ENCODE measurements at regions not wholly inside any gene's neighbourhood (a gene's known extent, or its start where the extent isn't known, plus 50 kb on each side); places are given as distances from the start of the nearest gene placed in this dataset.

- TF ChIP-seq, protein P1, sequence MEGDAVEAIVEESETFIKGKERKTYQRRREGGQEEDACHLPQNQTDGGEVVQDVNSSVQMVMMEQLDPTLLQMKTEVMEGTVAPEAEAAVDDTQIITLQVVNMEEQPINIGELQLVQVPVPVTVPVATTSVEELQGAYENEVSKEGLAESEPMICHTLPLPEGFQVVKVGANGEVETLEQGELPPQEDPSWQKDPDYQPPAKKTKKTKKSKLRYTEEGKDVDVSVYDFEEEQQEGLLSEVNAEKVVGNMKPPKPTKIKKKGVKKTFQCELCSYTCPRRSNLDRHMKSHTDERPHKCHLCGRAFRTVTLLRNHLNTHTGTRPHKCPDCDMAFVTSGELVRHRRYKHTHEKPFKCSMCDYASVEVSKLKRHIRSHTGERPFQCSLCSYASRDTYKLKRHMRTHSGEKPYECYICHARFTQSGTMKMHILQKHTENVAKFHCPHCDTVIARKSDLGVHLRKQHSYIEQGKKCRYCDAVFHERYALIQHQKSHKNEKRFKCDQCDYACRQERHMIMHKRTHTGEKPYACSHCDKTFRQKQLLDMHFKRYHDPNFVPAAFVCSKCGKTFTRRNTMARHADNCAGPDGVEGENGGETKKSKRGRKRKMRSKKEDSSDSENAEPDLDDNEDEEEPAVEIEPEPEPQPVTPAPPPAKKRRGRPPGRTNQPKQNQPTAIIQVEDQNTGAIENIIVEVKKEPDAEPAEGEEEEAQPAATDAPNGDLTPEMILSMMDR (tag by site-specific recombination; IDR thresholded peaks at IDR 0.05): no peak
- no peak for TF ChIP-seq SCRT2 (tag by site-specific recombination; IDR thresholded peaks at IDR 0.05)
- TF ChIP-seq ZNF302 (tag by site-specific recombination; IDR thresholded peaks at IDR 0.05; ENCODE audit: low read depth): no peak
- TF ChIP-seq, protein P2, sequence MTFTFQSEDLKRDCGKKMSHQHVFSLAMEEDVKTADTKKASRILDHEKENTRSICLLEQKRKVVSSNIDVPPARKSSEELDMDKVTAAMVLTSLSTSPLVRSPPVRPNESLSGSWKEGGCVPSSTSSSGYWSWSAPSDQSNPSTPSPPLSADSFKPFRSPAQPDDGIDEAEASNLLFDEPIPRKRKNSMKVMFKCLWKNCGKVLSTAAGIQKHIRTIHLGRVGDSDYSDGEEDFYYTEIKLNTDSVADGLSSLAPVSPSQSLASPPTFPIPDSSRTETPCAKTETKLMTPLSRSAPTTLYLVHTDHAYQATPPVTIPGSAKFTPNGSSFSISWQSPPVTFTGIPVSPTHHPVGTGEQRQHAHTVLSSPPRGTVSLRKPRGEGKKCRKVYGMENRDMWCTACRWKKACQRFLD (tag by site-specific recombination; IDR thresholded peaks at IDR 0.05): no peak
- no peak for TF ChIP-seq ZSCAN23 (tag by site-specific recombination; IDR thresholded peaks at IDR 0.05)
- no peak for TF ChIP-seq ZNF350 (tag by site-specific recombination; IDR thresholded peaks at IDR 0.05)
- TF ChIP-seq GLIS1 (tag by site-specific recombination; IDR thresholded peaks at IDR 0.05): no peak
- TF ChIP-seq ZSCAN18 (tag by site-specific recombination; IDR thresholded peaks at IDR 0.05): no peak
- no peak for TF ChIP-seq TCF7L2 (IDR thresholded peaks at IDR 0.05; ENCODE audit: borderline replicate concordance, low read depth, low read length)
- no peak for TF ChIP-seq KLF10 (tag by site-specific recombination; IDR thresholded peaks at IDR 0.05)
- TF ChIP-seq PRDM6 (tag by site-specific recombination; IDR thresholded peaks at IDR 0.05): no peak
- no peak for TF ChIP-seq ZFHX2 (tag by site-specific recombination; conservative IDR thresholded peaks at IDR 0.05)
These were observed 411.8 kb upstream of the PTBP2 start for GRCh38 chr1:96309783-96310182.

Data from HEK293 (cell line).